Activated T-cell treated with anti-CD3 and anti-CD28 coated beads, Interleukin-2, amount 50 U/mL, for 4 hours (primary cell): ENCODE measurements at regions not wholly inside any gene's neighbourhood (a gene's known extent, or its start where the extent isn't known, plus 50 kb on each side); places are given as distances from the start of the nearest gene placed in this dataset.

Experiments used
- ATAC-seq, 2 donors: fragments of 200-7000 bp; cut with Tn5 transposase; one replicate each; pipeline ENCODE4 v1.10.0; 2021
- DNase-seq: peaks from one replicate; pipeline ENCODE4 v3.0.0-alpha.2; 2020
- H3K27me3 Mint-ChIP-seq: one replicate; pipeline ENCODE4 v1.8.0; 2021; ENCODE audit warnings: low read depth, mixed read lengths
- H3K36me3 Mint-ChIP-seq: one replicate; pipeline ENCODE4 v1.8.0; 2022; ENCODE audit warnings: mixed read lengths; ENCODE audit not compliant: insufficient read depth
- H3K4me1 Mint-ChIP-seq: one replicate; pipeline ENCODE4 v1.8.0; 2021; ENCODE audit warnings: low read depth, mixed read lengths
- H3K4me3 Mint-ChIP-seq: one replicate; pipeline ENCODE4 v1.8.0; 2021; ENCODE audit warnings: mild to moderate bottlenecking, moderate library complexity, mixed read lengths
- H3K9me3 Mint-ChIP-seq: one replicate; pipeline ENCODE4 v1.8.0; 2021; ENCODE audit warnings: mixed read lengths

- Mint-ChIP-seq H3K36me3 (no peaks in the 10 kb centered on the region), H3K27me3 (no peaks in the 10 kb centered on the region), H3K4me1 (no peaks in the 10 kb centered on the region), H3K9me3 (peaks cover 3% of the 10 kb centered on the region), H3K4me3 (no peak overlapping the region)
- no peak for ATAC-seq
- no peak for DNase-seq
Observed at GRCh38 chr11:15419696-15420095, 305.0 kb downstream of the INSC start.

GRCh38 chr11:15430381-15430780, 315.7 kb downstream of the INSC start:
- Mint-ChIP-seq H3K4me3 (no peak overlapping the region), H3K9me3 (peaks cover 5% of the 10 kb centered on the region), H3K27me3 (no peaks in the 10 kb centered on the region), H3K4me1 (no peaks in the 10 kb centered on the region), H3K36me3 (no peaks in the 10 kb centered on the region)
- ATAC-seq: no peak
- no peak for DNase-seq

- DNase-seq (no peak), ATAC-seq (no peak)
- Mint-ChIP-seq H3K4me1 (no peaks in the 10 kb centered on the region), H3K4me3 (no peak overlapping the region), H3K27me3 (no peaks in the 10 kb centered on the region), H3K9me3 (peaks cover 3% of the 10 kb centered on the region), H3K36me3 (no peaks in the 10 kb centered on the region)
Observed at GRCh38 chr11:15434529-15434928, 319.8 kb downstream of the INSC start.

GRCh38 chr11:15446315-15446714, 331.6 kb downstream of the INSC start:
- DNase-seq (no peak), ATAC-seq (no peak)

GRCh38 chr11:15446929-15447328, 332.2 kb downstream of the INSC start:
- no peaks in the 10 kb centered on the region for H3K36me3 Mint-ChIP-seq
- no peak overlapping the region for H3K4me3 Mint-ChIP-seq
- ATAC-seq (no peak), DNase-seq (no peak)
- no peaks in the 10 kb centered on the region for H3K4me1 Mint-ChIP-seq
- peaks cover 7% of the 10 kb centered on the region for H3K9me3 Mint-ChIP-seq
- H3K27me3 Mint-ChIP-seq: no peaks in the 10 kb centered on the region

More at GRCh38 chr11:15446315-15446714, 331.6 kb downstream of the INSC start:
- Mint-ChIP-seq H3K4me1 (no peaks in the 10 kb centered on the region), H3K36me3 (no peaks in the 10 kb centered on the region), H3K27me3 (no peaks in the 10 kb centered on the region), H3K4me3 (no peak overlapping the region), H3K9me3 (peaks cover 7% of the 10 kb centered on the region)

GRCh38 chr11:15451713-15452112, 337.0 kb downstream of the INSC start:
- H3K9me3 Mint-ChIP-seq: peaks cover 1% of the 10 kb centered on the region
- no peaks in the 10 kb centered on the region for H3K27me3 Mint-ChIP-seq
- DNase-seq (no peak), ATAC-seq (no peak)
- H3K36me3 Mint-ChIP-seq: no peaks in the 10 kb centered on the region
- H3K4me1 Mint-ChIP-seq: no peaks in the 10 kb centered on the region
- no peak overlapping the region for H3K4me3 Mint-ChIP-seq

- ATAC-seq: no peak
- H3K4me1 Mint-ChIP-seq: no peaks in the 10 kb centered on the region
- no peak overlapping the region for H3K4me3 Mint-ChIP-seq
- no peaks in the 10 kb centered on the region for H3K27me3 Mint-ChIP-seq
- no peak for DNase-seq
- H3K36me3 Mint-ChIP-seq: no peaks in the 10 kb centered on the region
- H3K9me3 Mint-ChIP-seq: no peaks in the 10 kb centered on the region
Observed at GRCh38 chr11:15453211-15453765, 338.6 kb downstream of the INSC start.

GRCh38 chr11:15468466-15468865, 353.7 kb downstream of the INSC start:
- no peak for ATAC-seq
- Mint-ChIP-seq H3K36me3 (no peaks in the 10 kb centered on the region), H3K27me3 (no peaks in the 10 kb centered on the region), H3K9me3 (no peaks in the 10 kb centered on the region), H3K4me3 (no peak overlapping the region), H3K4me1 (no peaks in the 10 kb centered on the region)
- no peak for DNase-seq

GRCh38 chr11:15471048-15471894, 356.5 kb downstream of the INSC start:
- no peak for ATAC-seq
- Mint-ChIP-seq H3K36me3 (no peaks in the 10 kb centered on the region), H3K4me3 (no peak overlapping the region), H3K4me1 (no peaks in the 10 kb centered on the region), H3K9me3 (no peaks in the 10 kb centered on the region), H3K27me3 (no peaks in the 10 kb centered on the region)
- DNase-seq: no peak

GRCh38 chr11:15471895-15472799, 357.4 kb downstream of the INSC start:
- no peak overlapping the region for H3K4me3 Mint-ChIP-seq

GRCh38 chr11:15473954-15474837, 359.5 kb downstream of the INSC start:
- ATAC-seq (no peak), DNase-seq (no peak)
- Mint-ChIP-seq H3K27me3 (no peaks in the 10 kb centered on the region), H3K4me1 (no peaks in the 10 kb centered on the region), H3K9me3 (no peaks in the 10 kb centered on the region), H3K36me3 (no peaks in the 10 kb centered on the region), H3K4me3 (no peak overlapping the region)

More at GRCh38 chr11:15471895-15472799, 357.4 kb downstream of the INSC start:
- no peak for DNase-seq
- no peak for ATAC-seq
- H3K9me3 Mint-ChIP-seq: no peaks in the 10 kb centered on the region
- H3K36me3 Mint-ChIP-seq: no peaks in the 10 kb centered on the region
- H3K4me1 Mint-ChIP-seq: no peaks in the 10 kb centered on the region
- H3K27me3 Mint-ChIP-seq: no peaks in the 10 kb centered on the region

- Mint-ChIP-seq H3K27me3 (no peaks in the 10 kb centered on the region), H3K9me3 (no peaks in the 10 kb centered on the region), H3K4me3 (no peak overlapping the region), H3K36me3 (no peaks in the 10 kb centered on the region), H3K4me1 (no peaks in the 10 kb centered on the region)
- no peak for ATAC-seq
- DNase-seq: no peak
Observed at GRCh38 chr11:15476371-15476917, 361.7 kb downstream of the INSC start.

- Mint-ChIP-seq H3K36me3 (no peaks in the 10 kb centered on the region), H3K4me3 (no peak overlapping the region), H3K9me3 (no peaks in the 10 kb centered on the region), H3K4me1 (no peaks in the 10 kb centered on the region), H3K27me3 (no peaks in the 10 kb centered on the region)
- DNase-seq: no peak
- no peak for ATAC-seq
Observed at GRCh38 chr11:15481871-15482270, 367.1 kb downstream of the INSC start.
